ENCODE measurements at regions not wholly inside any gene's neighbourhood (a gene's known extent, or its start where the extent isn't known, plus 50 kb on each side); places are given as distances from the start of the nearest gene placed in this dataset.

DNA sequence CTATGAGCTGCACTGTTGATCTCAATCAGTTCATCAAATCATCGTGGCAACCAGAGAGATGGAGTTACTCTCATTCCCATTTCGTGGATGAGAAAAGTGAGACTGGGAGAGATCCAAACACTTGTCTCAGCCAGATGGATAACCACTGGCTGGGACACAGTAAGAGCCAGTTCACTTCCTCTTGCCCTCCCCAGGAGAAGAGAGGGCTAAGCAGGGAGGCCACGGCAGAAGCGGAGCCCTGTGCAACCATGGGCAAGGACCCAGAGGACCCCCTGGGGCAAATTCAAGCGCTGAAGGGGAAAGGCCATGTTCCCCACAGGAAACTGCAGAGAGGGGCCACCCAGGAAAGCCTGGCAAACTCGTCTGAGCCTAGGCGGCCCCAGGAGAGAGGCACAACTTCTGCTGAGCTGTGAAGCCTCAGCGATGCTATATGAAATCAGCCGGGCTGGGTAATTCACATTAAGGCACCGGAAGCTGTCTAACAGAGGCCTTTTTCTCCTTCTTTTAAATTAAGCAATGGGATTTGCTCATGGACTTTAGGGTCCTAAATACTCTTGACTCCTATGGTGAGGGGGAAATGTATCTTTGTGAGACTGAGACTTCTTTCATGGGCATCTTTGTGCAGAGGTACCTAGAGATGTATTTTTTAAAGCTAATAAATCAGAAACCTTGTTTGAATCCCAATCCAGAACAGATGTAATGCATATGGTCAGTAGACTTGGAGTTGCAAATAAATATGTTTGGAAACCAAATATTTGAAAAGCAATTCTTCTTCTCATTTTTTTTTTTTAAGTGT lies 137.1 kb upstream of the SMIM23 start:
- DNase-seq (ENCODE audit: low read depth in 3 of 3) = no peak

DNA sequence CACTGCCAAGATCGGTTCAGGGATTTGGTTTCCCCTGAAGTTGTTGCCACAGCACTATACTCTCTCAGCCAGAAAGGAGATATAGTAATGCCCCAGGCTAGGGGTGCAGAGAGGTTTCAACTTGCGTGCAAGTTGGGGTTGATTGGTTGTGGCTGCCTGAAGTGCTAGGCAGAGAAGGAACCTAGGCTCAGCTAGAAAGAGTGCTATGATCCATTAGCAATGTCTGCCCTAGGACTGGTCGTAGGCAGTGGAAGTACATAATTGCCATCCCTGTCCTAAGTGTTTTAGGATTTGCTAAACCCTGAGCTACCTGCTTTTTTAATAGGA lies 136.6 kb upstream of the SMIM23 start:
- no peak for DNase-seq (ENCODE audit: low read depth in 3 of 3)

DNA sequence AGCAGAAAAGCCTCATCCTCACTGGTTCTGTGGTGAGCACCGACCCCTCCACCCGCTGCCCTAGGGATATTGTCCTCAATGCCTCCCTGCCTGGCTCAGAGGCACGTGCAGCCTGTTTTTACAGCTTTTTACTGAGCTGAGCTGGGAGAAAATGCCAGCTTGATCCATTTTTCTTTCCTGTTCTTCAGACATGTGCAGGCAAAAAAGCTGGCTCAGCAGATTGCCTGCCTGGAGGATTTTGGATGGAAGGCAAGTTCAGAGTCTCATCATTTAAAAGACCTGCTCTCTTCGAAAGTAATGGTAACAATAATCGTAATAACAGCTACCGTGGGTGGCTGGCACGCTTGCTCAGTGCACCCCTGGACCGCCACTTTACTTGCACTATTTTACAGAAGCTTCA lies 135.0 kb upstream of the SMIM23 start:
- no peak for DNase-seq (ENCODE audit: low read depth in 3 of 3)

GRCh38 chr5:171651102-171651501 lies 134.5 kb upstream of the SMIM23 start:
- no peak for DNase-seq (ENCODE audit: low read depth in 3 of 3)

DNA sequence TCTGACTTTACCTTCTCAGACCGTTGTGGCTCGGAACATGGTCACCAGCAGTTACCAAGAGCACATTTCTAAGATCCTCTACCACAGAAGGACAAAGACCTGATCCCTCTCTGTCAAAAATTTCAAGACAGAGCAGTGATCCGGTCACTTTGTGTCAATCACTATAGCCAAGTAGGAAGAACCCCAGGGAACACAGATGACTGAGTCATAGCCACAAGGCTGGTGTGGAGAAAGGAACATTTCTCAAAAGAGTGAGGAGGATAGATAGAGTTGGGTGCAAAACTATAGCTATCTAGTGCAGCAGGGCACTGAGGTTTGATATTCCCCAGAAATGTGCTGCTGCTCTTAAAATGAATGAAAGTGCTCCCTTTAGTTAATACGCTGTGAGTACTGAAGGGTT lies 130.7 kb upstream of the SMIM23 start:
- no peak for DNase-seq (ENCODE audit: low read depth in 3 of 3)

DNA sequence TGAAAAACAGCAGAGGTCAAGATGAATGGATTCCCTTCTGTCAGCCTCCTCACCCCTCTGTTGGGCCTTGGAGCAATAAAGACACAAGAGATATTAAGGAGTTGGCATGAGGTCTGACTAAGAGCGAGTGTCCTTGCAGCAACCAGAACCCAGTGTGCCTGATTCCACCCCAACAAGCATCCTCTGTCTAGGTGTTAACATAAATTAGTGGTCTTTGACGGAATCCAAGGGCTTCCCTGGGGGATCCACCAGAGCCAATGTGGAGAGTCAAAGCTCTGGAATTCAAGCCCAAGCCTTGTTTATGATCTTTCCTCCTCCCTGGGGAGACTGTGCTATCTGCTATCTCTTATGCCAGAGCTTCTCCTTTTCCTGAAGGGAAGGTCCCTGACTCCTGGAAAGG lies 128.1 kb upstream of the SMIM23 start:
- DNase-seq (ENCODE audit: low read depth in 3 of 3) = no peak

DNA sequence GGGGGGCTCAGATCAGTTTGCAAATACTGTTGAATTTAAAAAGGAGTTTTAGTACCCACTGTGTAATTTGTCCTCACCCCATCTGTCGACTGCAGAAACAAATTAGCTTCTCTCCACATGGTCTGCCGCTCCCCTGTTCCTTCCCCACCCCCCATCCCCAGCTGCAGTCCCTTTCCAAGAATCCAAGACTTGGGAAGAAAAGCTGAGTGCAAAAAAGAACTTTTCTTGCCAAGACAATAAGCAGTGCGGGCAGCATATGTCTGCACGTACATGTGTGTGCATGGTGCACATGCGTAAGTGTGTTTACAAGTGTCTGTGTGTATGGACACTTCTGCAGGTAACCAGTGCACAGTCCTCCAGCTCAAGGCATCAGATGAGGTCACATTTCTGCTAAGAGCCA lies 125.7 kb upstream of the SMIM23 start:
- no peak for DNase-seq (ENCODE audit: low read depth in 3 of 3)

- no peak for DNase-seq (ENCODE audit: low read depth in 3 of 3)
Observed at GRCh38 chr5:171660434-171660833, 125.2 kb upstream of the SMIM23 start.

DNA sequence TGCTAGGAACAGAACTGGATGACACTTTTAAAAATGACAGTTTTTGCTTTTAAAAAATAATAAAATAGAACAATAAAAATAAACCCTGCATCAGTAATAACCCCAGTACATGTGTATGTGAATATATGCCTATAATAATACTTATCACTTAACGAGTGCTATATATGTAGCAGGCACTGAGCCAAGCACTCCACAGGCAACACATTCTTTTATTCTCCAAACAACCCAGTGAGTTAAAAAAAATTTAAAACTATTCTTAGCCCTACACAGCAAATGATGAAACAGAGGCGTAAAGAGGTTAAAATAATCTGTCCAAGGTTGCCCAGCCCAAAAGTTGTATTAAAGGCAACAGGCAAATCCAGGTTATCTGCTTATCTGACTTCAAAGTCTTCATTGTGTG lies 124.5 kb upstream of the SMIM23 start:
- no peak for DNase-seq (ENCODE audit: low read depth in 3 of 3)

- no peak for DNase-seq (ENCODE audit: low read depth in 3 of 3)
Observed at GRCh38 chr5:171663311-171664085, 122.1 kb upstream of the SMIM23 start.

DNA sequence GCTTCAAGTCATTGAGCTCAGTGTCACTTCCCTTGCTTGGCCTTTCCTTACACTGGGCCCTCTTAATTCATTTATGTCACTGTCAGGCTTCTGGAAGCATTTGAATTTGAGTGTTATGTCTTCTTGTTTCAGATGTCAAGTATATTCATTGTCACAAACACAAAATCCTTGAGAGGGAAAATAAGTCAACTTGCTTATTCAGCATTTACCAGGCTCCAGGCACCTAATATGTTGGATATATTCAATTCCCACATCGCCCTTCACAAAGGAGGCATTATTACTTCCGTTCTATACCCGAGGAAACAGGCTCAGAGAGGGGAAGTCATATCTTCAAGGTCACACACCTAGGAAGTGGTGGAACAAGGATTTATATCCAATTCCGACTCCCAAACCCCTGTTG lies 121.1 kb upstream of the SMIM23 start:
- DNase-seq (ENCODE audit: low read depth in 3 of 3) = no peak

DNA sequence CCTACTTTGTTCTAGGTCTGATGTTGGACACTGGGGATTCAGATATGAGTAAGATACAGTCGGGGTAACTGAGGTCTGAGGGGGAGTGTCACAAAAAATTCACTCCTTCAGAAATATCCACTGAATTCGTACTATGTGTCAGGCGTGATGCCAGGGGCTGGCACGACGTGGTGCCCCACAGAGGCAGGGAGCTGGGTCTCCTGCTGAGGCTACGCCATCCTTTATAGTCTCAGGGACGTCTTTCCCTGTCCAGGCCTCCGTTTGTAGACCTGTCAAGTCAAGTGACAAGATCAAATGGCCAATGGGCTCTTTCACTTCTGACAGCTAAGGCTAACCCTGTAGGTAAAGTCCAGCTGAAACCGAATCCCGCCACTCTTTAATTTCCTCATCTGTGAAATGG lies 118.8 kb upstream of the SMIM23 start:
- no peak for DNase-seq (ENCODE audit: low read depth in 3 of 3)

DNA sequence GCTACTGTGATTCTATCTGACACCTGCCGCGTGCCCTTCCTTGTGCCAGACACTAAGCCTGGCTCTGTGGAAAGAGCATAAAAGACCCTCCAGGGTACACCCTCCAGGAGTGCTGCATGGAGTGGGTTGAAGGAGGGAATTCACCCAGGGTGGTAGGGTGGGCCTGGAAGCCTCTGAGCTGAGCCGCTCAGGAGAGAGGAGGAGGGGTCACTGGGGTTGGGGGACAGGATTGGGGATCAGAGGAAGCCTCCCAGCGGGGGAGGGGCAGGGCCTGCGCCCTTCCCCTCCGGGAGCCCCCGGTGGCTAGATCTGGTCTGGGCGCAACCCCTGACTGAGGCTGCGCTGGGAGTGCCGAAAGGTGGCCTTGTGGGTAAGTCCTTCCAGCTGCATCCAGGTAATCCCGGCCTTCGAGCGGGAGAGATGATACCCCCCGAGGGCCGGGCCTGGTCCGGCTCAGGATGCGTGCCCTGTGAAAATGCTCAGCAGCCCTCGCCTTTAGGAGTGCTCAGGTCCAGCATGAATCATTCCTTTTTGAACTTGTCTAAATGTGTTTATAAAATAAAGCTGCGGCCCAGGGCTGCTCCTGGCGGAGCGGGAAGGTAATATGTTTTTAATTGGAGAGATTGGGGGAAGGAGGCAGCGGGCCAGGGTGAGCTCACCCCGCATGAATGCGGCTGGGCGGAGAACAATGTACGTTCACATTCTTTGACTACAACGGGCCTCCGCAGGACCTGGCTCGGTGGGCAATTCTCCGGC lies 118.1 kb upstream of the SMIM23 start:
- DNase-seq (ENCODE audit: low read depth in 3 of 3) = no peak

DNA sequence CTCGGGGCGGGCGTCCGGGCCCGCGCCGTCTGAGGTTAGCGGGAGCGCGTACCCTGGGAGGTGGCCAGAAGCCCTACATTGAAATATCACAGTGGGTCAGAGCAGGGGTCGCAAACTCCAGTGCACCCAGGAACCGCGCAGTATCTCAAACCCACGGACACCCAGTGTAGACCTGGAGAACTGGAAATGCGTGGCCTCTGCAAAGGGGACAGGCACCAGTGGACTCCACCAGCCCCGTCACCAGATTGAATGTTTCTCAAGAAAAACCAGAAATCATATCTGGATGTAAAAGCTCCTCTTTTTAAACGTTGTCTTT lies 117.6 kb upstream of the SMIM23 start:
- DNase-seq (ENCODE audit: low read depth in 3 of 3) = no peak

DNA sequence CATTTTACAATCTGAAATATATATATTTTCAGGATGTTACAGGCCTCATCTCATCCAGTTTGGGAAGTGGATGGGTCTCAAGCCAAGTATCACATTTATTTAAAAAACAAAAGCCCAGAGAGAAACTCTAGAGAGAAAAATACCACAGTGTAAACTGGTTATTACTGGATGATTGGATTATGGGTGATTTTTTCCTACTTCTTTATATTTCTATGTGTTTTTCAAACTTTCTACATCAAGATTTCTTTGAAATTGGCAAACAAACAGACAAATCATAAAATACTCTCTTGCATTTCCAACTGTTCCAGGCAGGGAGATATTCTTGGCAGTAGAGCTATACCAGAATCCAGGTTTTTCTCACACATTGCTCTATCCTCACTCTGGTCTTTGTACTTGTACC lies 116.0 kb upstream of the SMIM23 start:
- DNase-seq (ENCODE audit: low read depth in 3 of 3) = no peak

- no peak for DNase-seq (ENCODE audit: low read depth in 3 of 3)
Observed at GRCh38 chr5:171672556-171672955, 113.1 kb upstream of the SMIM23 start.

GRCh38 chr5:171673328-171673727 lies 112.3 kb upstream of the SMIM23 start:
- no peak for DNase-seq (ENCODE audit: low read depth in 3 of 3)

DNA sequence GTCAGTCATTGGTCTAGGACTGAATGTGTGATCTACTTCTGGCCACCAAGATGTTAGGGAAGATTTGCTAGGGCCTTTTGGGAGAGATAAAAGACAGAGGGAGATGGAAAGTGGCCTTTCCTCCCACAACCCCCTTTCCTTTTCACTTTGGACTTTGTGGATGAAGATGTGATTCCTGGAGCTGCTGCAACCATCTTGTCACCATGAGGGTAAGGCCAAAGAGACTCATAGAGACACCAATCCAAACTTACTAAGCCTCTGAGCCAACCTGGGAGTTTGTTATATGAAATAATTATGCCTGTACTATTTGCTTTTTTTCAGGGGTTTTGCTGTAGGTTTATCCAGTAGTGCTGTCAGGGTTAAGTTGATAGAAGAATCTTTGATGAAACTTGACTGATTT lies 111.8 kb upstream of the SMIM23 start:
- DNase-seq (ENCODE audit: low read depth in 3 of 3) = no peak

DNA sequence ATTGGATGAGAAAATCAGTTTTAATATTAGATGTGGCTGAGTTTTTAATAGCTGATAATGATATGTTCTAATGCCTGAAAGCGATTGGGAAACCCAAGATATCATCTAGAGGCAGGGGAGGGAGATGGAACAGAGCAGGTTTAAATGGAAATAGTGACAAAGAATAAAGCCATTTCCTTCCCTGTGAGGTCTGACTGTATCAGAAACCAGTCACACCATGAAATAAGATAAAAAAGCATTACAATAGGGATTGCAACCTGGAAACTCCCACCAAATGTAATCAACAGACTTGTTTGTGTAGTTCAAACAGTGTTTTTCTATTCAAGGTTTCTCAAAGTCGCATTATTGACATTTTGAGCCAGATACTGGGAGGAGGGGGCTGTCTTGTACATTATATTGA lies 110.1 kb upstream of the SMIM23 start:
- DNase-seq (ENCODE audit: low read depth in 3 of 3) = no peak

DNA sequence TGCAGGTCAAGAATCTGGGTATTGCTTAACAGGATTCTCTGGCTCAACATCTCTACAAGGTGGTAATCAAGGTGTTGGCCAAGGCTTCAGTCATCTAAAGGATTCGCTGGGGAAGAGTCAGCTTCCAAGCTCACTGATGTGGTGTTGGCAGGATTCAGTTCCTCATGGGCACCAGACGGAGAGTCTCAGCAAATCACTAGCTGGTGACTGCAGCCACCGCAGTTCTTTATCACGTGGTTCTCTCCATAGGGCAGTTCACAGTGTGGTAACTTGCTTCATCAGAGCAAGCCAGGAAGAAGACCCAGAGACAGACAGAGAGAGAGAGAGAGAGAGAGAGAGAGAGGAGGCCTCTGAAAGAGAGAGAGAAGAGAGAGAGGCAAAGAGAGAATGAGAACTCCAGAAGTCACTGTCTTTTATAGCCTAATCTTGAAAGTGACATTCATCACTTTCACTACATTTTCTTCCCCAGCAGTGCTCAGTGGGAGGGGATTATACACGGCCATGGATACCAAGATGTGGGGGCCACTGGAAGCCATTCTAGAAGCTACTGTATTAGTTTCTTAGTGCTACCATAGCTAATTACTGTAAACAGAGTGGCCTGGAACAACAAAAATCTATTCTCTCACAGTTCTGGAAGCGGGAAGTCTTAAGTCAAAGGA lies 109.2 kb upstream of the SMIM23 start:
- DNase-seq (ENCODE audit: low read depth in 3 of 3) = no peak

DNA sequence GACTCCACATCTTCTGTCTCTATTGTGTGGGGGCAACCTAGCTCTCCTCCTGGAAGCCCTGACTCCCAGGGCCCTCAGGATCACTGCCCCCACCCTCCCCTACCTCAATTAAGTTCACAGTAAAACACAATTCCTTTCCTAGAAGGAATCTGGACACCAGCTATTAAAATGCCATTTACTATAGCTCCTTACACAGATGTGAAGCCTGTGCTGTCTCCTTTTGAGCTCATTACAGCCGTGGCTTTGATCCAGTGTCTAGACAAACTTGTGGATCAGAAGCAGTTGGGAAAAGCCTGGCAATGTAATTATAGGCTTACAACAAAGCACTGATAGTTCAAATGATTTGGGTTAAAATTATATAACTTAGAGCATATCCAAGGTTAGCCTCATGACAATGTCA lies 107.0 kb upstream of the SMIM23 start:
- DNase-seq (ENCODE audit: low read depth in 3 of 3) = no peak

DNA sequence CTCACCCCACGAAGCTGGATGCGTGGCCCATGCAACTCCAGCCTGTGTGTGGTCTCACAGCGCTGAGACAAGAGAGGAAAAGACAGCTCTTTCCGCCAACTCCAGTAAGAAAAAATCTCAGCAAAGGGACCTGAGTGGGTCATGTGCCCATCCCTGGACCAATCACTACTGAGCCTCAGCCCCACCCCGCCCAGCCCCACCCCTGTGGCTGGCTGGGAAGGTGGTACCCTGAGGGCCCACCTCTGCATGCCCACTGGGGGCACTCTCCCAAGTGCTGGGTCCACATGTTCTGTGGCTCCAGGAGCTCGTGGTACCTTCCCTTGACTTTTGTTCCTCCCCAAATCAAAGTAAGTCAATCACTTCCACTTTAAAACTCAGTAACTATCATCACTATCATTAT lies 105.1 kb upstream of the SMIM23 start:
- DNase-seq (ENCODE audit: low read depth in 3 of 3) = no peak

DNA sequence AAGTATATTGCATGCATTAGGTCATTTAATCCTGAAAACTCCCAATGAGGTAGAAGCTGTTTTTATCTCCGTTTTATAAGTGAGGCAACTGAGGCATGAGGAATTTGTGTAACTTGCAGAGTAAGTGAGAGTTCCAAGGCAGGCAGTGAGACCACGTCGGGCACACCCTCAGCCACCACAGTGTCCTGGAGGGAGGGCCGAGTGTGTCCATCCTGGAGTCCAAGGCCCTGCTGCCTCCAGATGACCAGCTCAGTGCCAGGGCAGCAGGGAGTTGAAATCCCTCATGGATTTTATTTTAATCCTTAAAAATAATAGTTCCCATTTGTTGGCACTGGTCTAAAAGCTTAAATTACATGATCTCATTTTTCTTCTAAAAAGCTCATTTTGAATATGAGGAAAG lies 104.6 kb upstream of the SMIM23 start:
- DNase-seq (ENCODE audit: low read depth in 3 of 3) = no peak
